ENCODE measurements at regions not wholly inside any gene's neighbourhood (a gene's known extent, or its start where the extent isn't known, plus 50 kb on each side); places are given as distances from the start of the nearest gene placed in this dataset.
A peak's percentile ranks its signal among the peaks of the same experiment; 100 is the strongest.

DNA sequence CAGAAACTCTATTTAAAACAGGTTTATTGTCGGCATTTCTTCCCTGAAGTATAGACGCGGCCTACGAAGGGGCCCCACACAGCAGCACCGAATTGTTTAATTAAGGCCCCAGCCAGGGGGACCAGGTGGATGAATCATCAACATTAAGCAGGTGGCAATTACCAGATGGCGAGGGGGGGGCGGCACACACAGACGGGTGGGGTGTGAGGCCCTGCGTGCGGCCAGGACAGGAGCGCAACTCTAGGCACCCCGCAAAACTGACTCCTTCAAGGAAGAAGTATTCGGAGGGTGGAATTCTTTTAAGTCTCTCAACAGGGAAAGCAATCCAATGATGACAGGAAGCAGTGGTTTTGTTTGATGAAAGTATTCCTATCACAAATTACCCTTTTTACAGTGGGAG is 830.4 kb downstream of the GALR1 start:
- WGBS, 5 donors: 90 to 92% (median 90%) methylated on average over 13 of the region's 13 CpGs
- no peak for DNase-seq
- Histone ChIP-seq H3K27me3 (peaks cover 0 to 4% (median 0%) of the 10 kb centered on the region in 3 donors), H3K4me3 (no peak overlapping the region), H3K9me3 (peaks cover 0 to under 1% (median 0%) of the 10 kb centered on the region in 4 donors), H3K27ac (no peak overlapping the region), H3K36me3 (no peaks in the 10 kb centered on the region), H3K4me1 (no peaks in the 10 kb centered on the region)
- TF ChIP-seq POLR2AphosphoS5 (IDR thresholded peaks at IDR 0.05): no peak
- intact Hi-C loops (cut with DNase I; ENCODE audit: low total_unique reads): no loop called here

DNA sequence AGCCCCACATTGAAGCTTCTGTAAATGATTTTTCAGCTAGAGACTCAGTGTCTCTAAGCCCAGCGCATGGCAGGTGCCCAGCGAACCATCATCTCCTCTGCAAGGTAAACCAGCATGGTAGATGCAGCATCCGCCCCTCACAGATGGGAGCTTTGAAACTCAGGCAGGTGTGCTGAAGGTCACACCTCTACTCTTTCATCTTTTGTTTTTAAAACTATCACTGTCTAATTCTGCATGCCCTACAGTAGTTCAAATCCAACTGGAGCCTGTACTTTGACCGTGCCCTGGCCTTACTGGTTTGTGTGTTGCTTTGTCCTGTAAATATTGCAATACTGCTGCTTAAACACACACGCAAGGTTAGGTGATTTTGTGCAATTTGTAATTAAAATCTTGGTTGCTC is 831.1 kb downstream of the GALR1 start:
- TF ChIP-seq POLR2AphosphoS5 (IDR thresholded peaks at IDR 0.05): no peak
- TF ChIP-seq, protein P1, sequence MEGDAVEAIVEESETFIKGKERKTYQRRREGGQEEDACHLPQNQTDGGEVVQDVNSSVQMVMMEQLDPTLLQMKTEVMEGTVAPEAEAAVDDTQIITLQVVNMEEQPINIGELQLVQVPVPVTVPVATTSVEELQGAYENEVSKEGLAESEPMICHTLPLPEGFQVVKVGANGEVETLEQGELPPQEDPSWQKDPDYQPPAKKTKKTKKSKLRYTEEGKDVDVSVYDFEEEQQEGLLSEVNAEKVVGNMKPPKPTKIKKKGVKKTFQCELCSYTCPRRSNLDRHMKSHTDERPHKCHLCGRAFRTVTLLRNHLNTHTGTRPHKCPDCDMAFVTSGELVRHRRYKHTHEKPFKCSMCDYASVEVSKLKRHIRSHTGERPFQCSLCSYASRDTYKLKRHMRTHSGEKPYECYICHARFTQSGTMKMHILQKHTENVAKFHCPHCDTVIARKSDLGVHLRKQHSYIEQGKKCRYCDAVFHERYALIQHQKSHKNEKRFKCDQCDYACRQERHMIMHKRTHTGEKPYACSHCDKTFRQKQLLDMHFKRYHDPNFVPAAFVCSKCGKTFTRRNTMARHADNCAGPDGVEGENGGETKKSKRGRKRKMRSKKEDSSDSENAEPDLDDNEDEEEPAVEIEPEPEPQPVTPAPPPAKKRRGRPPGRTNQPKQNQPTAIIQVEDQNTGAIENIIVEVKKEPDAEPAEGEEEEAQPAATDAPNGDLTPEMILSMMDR (IDR thresholded peaks at IDR 0.05): no peak
- TF ChIP-seq EP300 (IDR thresholded peaks at IDR 0.05): no peak
- H3K27ac ChIP-seq: no peak overlapping the region
- H3K4me3 ChIP-seq: no peak overlapping the region
- DNase-seq: no peak
- peaks cover 0 to 8% (median 0%) of the 10 kb centered on the region in 4 donors for H3K9me3 ChIP-seq
- peaks cover 0 to 4% (median 0%) of the 10 kb centered on the region in 3 donors for H3K27me3 ChIP-seq
- intact Hi-C loops (cut with DNase I; ENCODE audit: low total_unique reads): no loop called here
- H3K4me1 ChIP-seq: no peaks in the 10 kb centered on the region
- H3K36me3 ChIP-seq: no peaks in the 10 kb centered on the region
- 81 to 95% (median 88%) methylated on average over 5 of the region's 5 CpGs for WGBS, 5 donors

DNA sequence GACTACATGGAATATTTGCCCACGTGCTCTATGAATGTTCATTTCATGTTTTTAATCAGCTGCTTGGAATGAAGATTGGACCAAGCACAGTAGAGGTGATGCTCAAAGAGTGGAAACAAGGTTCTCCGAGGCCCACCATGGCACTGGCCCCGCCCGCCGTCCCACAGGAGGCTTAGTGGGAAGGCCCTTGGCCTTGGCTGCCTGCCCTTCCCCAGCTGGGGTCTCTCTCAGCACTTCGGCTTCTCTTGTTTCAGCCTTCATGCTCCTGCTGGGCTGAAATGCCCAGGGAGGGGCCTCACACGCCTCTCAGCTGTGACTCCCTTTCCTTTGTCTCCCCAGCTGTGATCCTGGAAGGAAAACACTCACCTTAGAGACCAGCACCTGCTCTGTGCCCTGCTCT is 833.2 kb downstream of the GALR1 start:
- 63 to 73% (median 69%) methylated on average over 7 of the region's 7 CpGs for WGBS, 5 donors
- peak in 1 of 2 donors; percentile 11 for DNase-seq
- Histone ChIP-seq H3K4me1 (no peaks in the 10 kb centered on the region), H3K9me3 (peaks cover 0 to 10% (median 4%) of the 10 kb centered on the region in 4 donors), H3K36me3 (no peaks in the 10 kb centered on the region), H3K4me3 (no peak overlapping the region), H3K27me3 (peaks cover 0 to 8% (median 0%) of the 10 kb centered on the region in 3 donors), H3K27ac (no peak overlapping the region)
- intact Hi-C loops (cut with DNase I; ENCODE audit: low total_unique reads): no loop called here
- TF ChIP-seq, protein P1 (IDR thresholded peaks at IDR 0.05): no peak
- TF ChIP-seq EP300 (IDR thresholded peaks at IDR 0.05) (no peak), POLR2AphosphoS5 (IDR thresholded peaks at IDR 0.05) (no peak), POLR2A (IDR thresholded peaks at IDR 0.05) (no peak)

DNA sequence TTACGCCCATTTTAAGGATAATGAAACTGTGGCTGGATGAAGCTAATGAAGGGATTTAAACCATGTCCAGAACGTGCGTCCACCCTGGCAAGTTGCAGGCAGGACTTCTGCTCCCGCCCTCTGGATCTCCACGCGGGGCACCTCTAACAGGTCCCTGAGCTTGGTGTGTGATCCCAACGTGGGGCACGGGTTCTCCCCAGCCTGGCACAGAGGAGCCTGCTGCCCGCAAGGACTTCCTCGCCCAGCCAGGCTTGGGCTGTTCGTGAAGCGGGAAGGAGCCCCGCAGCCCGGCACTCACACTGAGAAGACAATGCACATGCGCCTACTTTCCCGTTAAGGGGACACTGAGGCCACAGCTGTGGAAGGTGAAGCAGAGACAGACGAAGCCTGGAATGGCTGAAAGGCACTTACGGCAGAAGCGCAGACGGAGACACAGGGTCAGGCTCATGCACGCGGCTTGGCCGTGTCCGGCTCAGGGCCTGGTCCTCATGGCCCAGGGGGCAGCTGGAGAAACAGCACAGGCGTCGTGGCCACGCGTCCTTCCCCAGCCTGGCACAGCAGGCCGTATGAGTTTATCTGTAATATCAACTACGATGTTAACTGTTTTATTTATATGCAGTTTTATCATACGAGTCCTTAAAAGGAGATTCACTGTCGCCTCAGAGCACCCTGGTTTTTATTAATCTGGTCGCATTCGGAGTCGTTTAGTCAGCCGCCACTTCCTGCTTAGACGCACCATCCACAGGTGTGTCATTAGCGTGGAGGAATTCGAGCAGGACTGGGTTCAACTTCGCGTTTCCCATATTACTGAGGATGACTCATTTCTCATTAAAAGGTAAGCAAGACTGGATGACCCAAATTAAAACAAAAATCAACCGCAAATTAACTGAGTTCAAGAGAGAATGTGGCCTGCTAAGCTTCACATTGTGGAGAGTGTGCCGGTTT is 835.9 kb downstream of the GALR1 start:
- no peak overlapping the region for H3K4me3 ChIP-seq
- H3K27ac ChIP-seq: no peak overlapping the region
- peaks cover 0 to 8% (median 0%) of the 10 kb centered on the region in 3 donors for H3K27me3 ChIP-seq
- no peaks in the 10 kb centered on the region for H3K4me1 ChIP-seq
- no peak for DNase-seq
- intact Hi-C loops (cut with DNase I; ENCODE audit: low total_unique reads): no loop called here
- peaks cover 0 to 10% (median 4%) of the 10 kb centered on the region in 4 donors for H3K9me3 ChIP-seq
- TF ChIP-seq POLR2AphosphoS5 (IDR thresholded peaks at IDR 0.05) (no peak), POLR2A (IDR thresholded peaks at IDR 0.05) (no peak), EP300 (IDR thresholded peaks at IDR 0.05) (no peak)
- TF ChIP-seq, protein P1 (IDR thresholded peaks at IDR 0.05): no peak
- 91 to 93% (median 92%) methylated on average over 43 of the region's 43 CpGs for WGBS, 5 donors
- no peaks in the 10 kb centered on the region for H3K36me3 ChIP-seq

DNA sequence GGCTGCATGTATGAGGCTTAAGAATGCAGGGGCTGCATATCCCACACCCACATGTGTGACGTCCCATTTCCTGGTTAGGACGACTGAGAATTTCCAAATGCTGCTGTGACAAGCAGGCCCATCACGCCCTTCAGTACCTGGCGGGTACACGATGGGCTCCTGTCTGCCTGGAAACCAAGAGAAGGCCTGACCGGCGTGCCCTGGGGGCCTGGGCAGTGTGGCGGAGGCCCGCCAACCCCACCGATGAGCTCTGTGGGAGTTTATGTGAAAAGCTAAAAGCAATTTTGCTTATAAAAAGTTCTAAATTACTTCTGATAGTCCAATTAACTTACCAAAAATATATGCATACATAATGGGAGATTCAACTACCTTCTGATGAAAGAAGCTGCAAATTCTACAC is 837.3 kb downstream of the GALR1 start:
- intact Hi-C loops (cut with DNase I; ENCODE audit: low total_unique reads): no loop called here
- no peak for TF ChIP-seq EP300 (IDR thresholded peaks at IDR 0.05)
- H3K36me3 ChIP-seq: no peaks in the 10 kb centered on the region
- H3K27ac ChIP-seq: no peak overlapping the region
- peaks cover 0 to 8% (median 0%) of the 10 kb centered on the region in 3 donors for H3K27me3 ChIP-seq
- DNase-seq: no peak
- WGBS, 5 donors: 84 to 94% (median 91%) methylated on average over 10 of the region's 10 CpGs
- H3K9me3 ChIP-seq: peaks cover 0 to 10% (median 4%) of the 10 kb centered on the region in 4 donors
- H3K4me3 ChIP-seq: no peak overlapping the region
- H3K4me1 ChIP-seq: no peaks in the 10 kb centered on the region
